ENCODE measurements at regions not wholly inside any gene's neighbourhood (a gene's known extent, or its start where the extent isn't known, plus 50 kb on each side); places are given as distances from the start of the nearest gene placed in this dataset.

- no peaks in the 10 kb centered on the region for H3K9me3 ChIP-seq (ENCODE audit: low read length)
- TF ChIP-seq CTCF (conservative IDR thresholded peaks at IDR 0.05; ENCODE audit: low read length), result no peak
- TF ChIP-seq EZH2phosphoT487 (IDR thresholded peaks at IDR 0.05; ENCODE audit: borderline replicate concordance, low read depth, low read length), result no peak
- H3K36me3 ChIP-seq (ENCODE audit: insufficient read depth, low read length), result no peaks in the 10 kb centered on the region
- H3K79me2 ChIP-seq (ENCODE audit: insufficient read depth, low read depth, low read length), result no peaks in the 10 kb centered on the region
- CTCF ChIA-PET (ENCODE audit: unreplicated experiment), result no interaction called here
- H3K4me3 ChIP-seq (ENCODE audit: low read depth, low read length, poor library complexity, severe bottlenecking), result no peak overlapping the region
- no peak for DNase-seq (ENCODE audit: low spot score)
- no peaks in the 10 kb centered on the region for H3K9me2 ChIP-seq (ENCODE audit: insufficient read depth, low read length)
- no peaks in the 10 kb centered on the region for H3K4me1 ChIP-seq (ENCODE audit: insufficient read depth, low read length, poor library complexity, severe bottlenecking)
- no peaks in the 10 kb centered on the region for H4K20me1 ChIP-seq (ENCODE audit: insufficient read depth, low read length)
- H2AFZ ChIP-seq (ENCODE audit: low read length), result no peak overlapping the region; the same call in 1 of the 2 replicates
- intact Hi-C loops (cut with micrococcal nuclease; ENCODE audit: unreplicated experiment), result no loop called here
- H3K27ac ChIP-seq (ENCODE audit: low read depth, low read length, poor library complexity, severe bottlenecking), result no peak overlapping the region
- POLR2A ChIA-PET, result no interaction called here
- no peak overlapping the region for H3K4me2 ChIP-seq (ENCODE audit: low read length)
- BruUV-seq (replicated peaks), result no TSS peak
These were observed 467.4 kb upstream of the DPPA4 start for GRCh38 chr3:109804697-109805096.

- no peak for TF ChIP-seq EZH2phosphoT487 (IDR thresholded peaks at IDR 0.05; ENCODE audit: borderline replicate concordance, low read depth, low read length)
- no peak for TF ChIP-seq CTCF (conservative IDR thresholded peaks at IDR 0.05; ENCODE audit: low read length)
- no peaks in the 10 kb centered on the region for H4K20me1 ChIP-seq (ENCODE audit: insufficient read depth, low read length)
- no peak overlapping the region for H3K4me3 ChIP-seq (ENCODE audit: low read depth, low read length, poor library complexity, severe bottlenecking)
- no peaks in the 10 kb centered on the region for H3K4me1 ChIP-seq (ENCODE audit: insufficient read depth, low read length, poor library complexity, severe bottlenecking)
- no TSS peak for BruUV-seq (replicated peaks)
- no peaks in the 10 kb centered on the region for H3K79me2 ChIP-seq (ENCODE audit: insufficient read depth, low read depth, low read length)
- H2AFZ ChIP-seq (ENCODE audit: low read length), result peak overlapping the region; percentile 72
- no peaks in the 10 kb centered on the region for H3K9me3 ChIP-seq (ENCODE audit: low read length)
- POLR2A ChIA-PET, result interaction anchor here (0.8 kb wide), 1 partner anchor 685 kb away, joined by 3 read pairs; no protein-coding TSS in a partner anchor
- intact Hi-C loops (cut with micrococcal nuclease; ENCODE audit: unreplicated experiment), result no loop called here
- H3K36me3 ChIP-seq (ENCODE audit: insufficient read depth, low read length), result no peaks in the 10 kb centered on the region
- H3K27ac ChIP-seq (ENCODE audit: low read depth, low read length, poor library complexity, severe bottlenecking), result no peak overlapping the region
- H3K9me2 ChIP-seq (ENCODE audit: insufficient read depth, low read length), result no peaks in the 10 kb centered on the region
- DNase-seq (ENCODE audit: low spot score), result peak; percentile 10
- H3K4me2 ChIP-seq (ENCODE audit: low read length), result 0 out of 2 replicates have a peak overlapping the region, but pooled peaks have one; percentile 17
- CTCF ChIA-PET (ENCODE audit: unreplicated experiment), result no interaction called here
These were observed 469.6 kb upstream of the DPPA4 start for GRCh38 chr3:109806929-109807328.

GRCh38 chr3:109809513-109809912, 472.2 kb upstream of the DPPA4 start:
- Histone ChIP-seq H3K9me2 (ENCODE audit: insufficient read depth, low read length) (no peaks in the 10 kb centered on the region), H3K9me3 (ENCODE audit: low read length) (no peaks in the 10 kb centered on the region), H2AFZ (ENCODE audit: low read length) (no peak overlapping the region), H3K4me2 (ENCODE audit: low read length) (no peak overlapping the region), H4K20me1 (ENCODE audit: insufficient read depth, low read length) (no peaks in the 10 kb centered on the region), H3K4me3 (ENCODE audit: low read depth, low read length, poor library complexity, severe bottlenecking) (no peak overlapping the region), H3K27ac (ENCODE audit: low read depth, low read length, poor library complexity, severe bottlenecking) (no peak overlapping the region), H3K4me1 (ENCODE audit: insufficient read depth, low read length, poor library complexity, severe bottlenecking) (no peaks in the 10 kb centered on the region), H3K79me2 (ENCODE audit: insufficient read depth, low read depth, low read length) (no peaks in the 10 kb centered on the region), H3K36me3 (ENCODE audit: insufficient read depth, low read length) (no peaks in the 10 kb centered on the region)
- intact Hi-C loops (cut with micrococcal nuclease; ENCODE audit: unreplicated experiment), result no loop called here
- TF ChIP-seq CTCF (conservative IDR thresholded peaks at IDR 0.05; ENCODE audit: low read length), result no peak
- TF ChIP-seq EZH2phosphoT487 (IDR thresholded peaks at IDR 0.05; ENCODE audit: borderline replicate concordance, low read depth, low read length), result no peak
- ChIA-PET CTCF (ENCODE audit: unreplicated experiment) (no interaction called here), POLR2A (no interaction called here)
- no TSS peak for BruUV-seq (replicated peaks)
- DNase-seq (ENCODE audit: low spot score), result no peak
